Neural progenitor cell (in vitro differentiated cells): ENCODE measurements at regions not wholly inside any gene's neighbourhood (a gene's known extent, or its start where the extent isn't known, plus 50 kb on each side); places are given as distances from the start of the nearest gene placed in this dataset.

Source experiments
- DNase-seq: peaks from one replicate; pipeline ENCODE4 v3.0.0-alpha.2; 2016; ENCODE audit warnings: low spot score
- H2AFZ ChIP-seq: fragments of 200-600 bp; sonication (generic); replicated peaks from 2 replicates; pipeline ENCODE4 v1.6.1; 2016; ENCODE audit warnings: antibody characterized with exemption
- H3F3A ChIP-seq: fragments of 200-600 bp; sonication (generic); 2 replicates; pipeline ENCODE4 v1.6.1; 2016; ENCODE audit warnings: antibody characterized with exemption, low read depth
- H3K27ac ChIP-seq: fragments of 200-600 bp; sonication (generic); 2 replicates; pipeline ENCODE4 v1.5.1; 2016; ENCODE audit warnings: mild to moderate bottlenecking
- H3K27me3 ChIP-seq: fragments of 200-600 bp; sonication (generic); 2 replicates; pipeline ENCODE4 v1.6.1; 2016; ENCODE audit warnings: mild to moderate bottlenecking, moderate library complexity
- H3K36me3 ChIP-seq: fragments of 200-600 bp; sonication (generic); 2 replicates; pipeline ENCODE4 v1.5.1; 2016
- H3K4me1 ChIP-seq: fragments of 200-600 bp; sonication (generic); 2 replicates; pipeline ENCODE4 v1.6.1; 2016; ENCODE audit warnings: mixed run types
- H3K4me2 ChIP-seq: fragments of 200-600 bp; sonication (generic); 2 replicates; pipeline ENCODE4 v1.6.1; 2016
- H3K4me3 ChIP-seq: fragments of 200-600 bp; sonication (generic); 2 replicates; pipeline ENCODE4 v1.5.1; 2016
- H3K79me2 ChIP-seq: fragments of 200-600 bp; sonication (generic); 2 replicates; pipeline ENCODE4 v1.6.1; 2016; ENCODE audit warnings: low read depth
- H3K9ac ChIP-seq: fragments of 200-600 bp; sonication (generic); 2 replicates; pipeline ENCODE4 v1.6.1; 2016
- H3K9me3 ChIP-seq: fragments of 200-600 bp; sonication (generic); 2 replicates; pipeline ENCODE4 v1.5.1; 2016; ENCODE audit warnings: low read depth
- H4K20me1 ChIP-seq: fragments of 200-600 bp; sonication (generic); 2 replicates; pipeline ENCODE4 v1.6.1; 2016; ENCODE audit warnings: low read depth
- H3K27ac Mint-ChIP-seq: 3 replicates; pipeline ENCODE4 v1.8.0; 2021; ENCODE audit warnings: mixed read lengths
- H3K27me3 Mint-ChIP-seq: 2 replicates; pipeline ENCODE4 v1.8.0; 2022; ENCODE audit warnings: low read depth, mild to moderate bottlenecking, inconsistent platforms, moderate library complexity, mixed read lengths; ENCODE audit not compliant: insufficient read depth
- H3K36me3 Mint-ChIP-seq: 3 replicates; pipeline ENCODE4 v1.8.0; 2021; ENCODE audit warnings: mixed read lengths
- H3K4me1 Mint-ChIP-seq: 3 replicates; pipeline ENCODE4 v1.8.0; 2021; ENCODE audit warnings: mixed read lengths
- H3K4me3 Mint-ChIP-seq: 3 replicates; pipeline ENCODE4 v1.8.0; 2021; ENCODE audit warnings: mild to moderate bottlenecking, moderate library complexity, mixed read lengths
- H3K9me3 Mint-ChIP-seq: 3 replicates; pipeline ENCODE4 v1.8.0; 2020; ENCODE audit warnings: mixed read lengths
- EZH2 ChIP-seq: fragments of 200-600 bp; sonication (generic); IDR thresholded peaks from 2 replicates; pipeline ENCODE4 v1.6.1; 2017; ENCODE audit warnings: antibody characterized with exemption, mild to moderate bottlenecking, moderate library complexity
- EZH2phosphoT487 ChIP-seq: fragments of 200-600 bp; sonication (generic); IDR thresholded peaks from 2 replicates; pipeline ENCODE4 v1.6.1; 2017; ENCODE audit warnings: antibody characterized with exemption
- TF ChIP-seq, protein P1 (sequence below): fragments of 200-600 bp; sonication (generic); IDR thresholded peaks from 2 replicates; pipeline ENCODE4 v1.5.1; 2017; ENCODE audit warnings: antibody characterized with exemption, mild to moderate bottlenecking

DNA sequence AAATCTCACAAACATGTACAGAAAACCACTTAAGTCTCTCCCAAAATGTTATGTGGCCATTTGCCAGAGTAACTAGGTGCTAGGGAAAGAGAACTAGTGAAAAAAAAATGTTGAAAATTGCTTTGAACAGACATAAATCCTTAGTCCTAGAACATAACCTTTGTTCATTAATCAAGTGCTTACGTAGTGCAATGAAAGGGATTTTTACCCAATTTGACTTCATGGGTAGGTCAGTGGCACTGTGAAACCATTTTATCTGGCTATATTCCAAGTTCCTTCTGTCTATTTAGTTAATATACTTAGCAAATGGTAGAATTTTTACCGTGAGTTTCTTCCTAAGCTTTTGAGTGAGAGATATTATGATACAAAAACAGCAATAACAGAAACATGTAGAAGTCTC is 209.4 kb downstream of the DIPK2A start:
- no peak overlapping the region for H3K4me2 ChIP-seq
- H3K36me3 ChIP-seq: no peaks in the 10 kb centered on the region
- TF ChIP-seq EZH2 (no peak), EZH2phosphoT487 (no peak)
- TF ChIP-seq, protein P1, sequence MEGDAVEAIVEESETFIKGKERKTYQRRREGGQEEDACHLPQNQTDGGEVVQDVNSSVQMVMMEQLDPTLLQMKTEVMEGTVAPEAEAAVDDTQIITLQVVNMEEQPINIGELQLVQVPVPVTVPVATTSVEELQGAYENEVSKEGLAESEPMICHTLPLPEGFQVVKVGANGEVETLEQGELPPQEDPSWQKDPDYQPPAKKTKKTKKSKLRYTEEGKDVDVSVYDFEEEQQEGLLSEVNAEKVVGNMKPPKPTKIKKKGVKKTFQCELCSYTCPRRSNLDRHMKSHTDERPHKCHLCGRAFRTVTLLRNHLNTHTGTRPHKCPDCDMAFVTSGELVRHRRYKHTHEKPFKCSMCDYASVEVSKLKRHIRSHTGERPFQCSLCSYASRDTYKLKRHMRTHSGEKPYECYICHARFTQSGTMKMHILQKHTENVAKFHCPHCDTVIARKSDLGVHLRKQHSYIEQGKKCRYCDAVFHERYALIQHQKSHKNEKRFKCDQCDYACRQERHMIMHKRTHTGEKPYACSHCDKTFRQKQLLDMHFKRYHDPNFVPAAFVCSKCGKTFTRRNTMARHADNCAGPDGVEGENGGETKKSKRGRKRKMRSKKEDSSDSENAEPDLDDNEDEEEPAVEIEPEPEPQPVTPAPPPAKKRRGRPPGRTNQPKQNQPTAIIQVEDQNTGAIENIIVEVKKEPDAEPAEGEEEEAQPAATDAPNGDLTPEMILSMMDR: no peak
- no peaks in the 10 kb centered on the region for H3K36me3 Mint-ChIP-seq
- H3F3A ChIP-seq: no peaks in the 10 kb centered on the region
- no peaks in the 10 kb centered on the region for H3K79me2 ChIP-seq
- no peak overlapping the region for H2AFZ ChIP-seq
- peaks cover 14% of the 10 kb centered on the region for H3K9me3 Mint-ChIP-seq
- H3K9ac ChIP-seq: no peak overlapping the region
- H3K27ac ChIP-seq: no peak overlapping the region
- no peak overlapping the region for H3K4me3 ChIP-seq
- H3K27me3 Mint-ChIP-seq: no peaks in the 10 kb centered on the region
- H3K27ac Mint-ChIP-seq: no peak overlapping the region
- no peak overlapping the region for H3K4me3 Mint-ChIP-seq
- H3K4me1 Mint-ChIP-seq: no peaks in the 10 kb centered on the region
- H3K4me1 ChIP-seq: no peaks in the 10 kb centered on the region
- no peaks in the 10 kb centered on the region for H3K27me3 ChIP-seq
- H3K9me3 ChIP-seq: no peaks in the 10 kb centered on the region
- H4K20me1 ChIP-seq: no peaks in the 10 kb centered on the region
- no peak for DNase-seq

DNA sequence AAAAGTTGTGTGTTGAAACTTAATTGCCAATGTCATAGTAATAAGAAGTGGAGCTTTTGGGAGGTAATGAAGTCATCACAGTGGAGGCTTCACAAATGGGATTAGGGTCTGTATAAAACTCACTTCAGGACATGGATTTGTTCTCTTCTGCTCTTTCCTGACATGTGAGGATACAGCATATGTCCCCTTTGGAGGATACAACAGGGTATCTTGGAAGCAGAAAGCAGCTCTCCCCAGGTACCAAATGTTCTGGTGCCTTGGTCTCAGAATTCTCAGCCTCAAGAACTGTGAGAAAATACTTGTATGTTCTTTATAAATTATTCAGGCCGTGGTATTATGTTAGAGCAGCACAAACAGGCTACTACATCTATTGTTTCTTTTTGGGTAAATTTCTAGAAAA is 210.9 kb downstream of the DIPK2A start:
- no peak for DNase-seq
- Mint-ChIP-seq H3K27me3 (no peaks in the 10 kb centered on the region), H3K9me3 (peaks cover 16% of the 10 kb centered on the region), H3K4me1 (peaks cover under 1% of the 10 kb centered on the region), H3K27ac (no peak overlapping the region), H3K36me3 (no peaks in the 10 kb centered on the region), H3K4me3 (no peak overlapping the region)
- Histone ChIP-seq H3K27ac (no peak overlapping the region), H3K4me2 (no peak overlapping the region), H4K20me1 (no peaks in the 10 kb centered on the region), H3F3A (no peaks in the 10 kb centered on the region), H3K9me3 (no peaks in the 10 kb centered on the region), H2AFZ (no peak overlapping the region), H3K36me3 (no peaks in the 10 kb centered on the region), H3K4me3 (no peak overlapping the region), H3K27me3 (no peaks in the 10 kb centered on the region), H3K79me2 (no peaks in the 10 kb centered on the region), H3K9ac (no peak overlapping the region), H3K4me1 (no peaks in the 10 kb centered on the region)
- TF ChIP-seq, protein P1: no peak
- TF ChIP-seq EZH2: no peak
- TF ChIP-seq EZH2phosphoT487: no peak

DNA sequence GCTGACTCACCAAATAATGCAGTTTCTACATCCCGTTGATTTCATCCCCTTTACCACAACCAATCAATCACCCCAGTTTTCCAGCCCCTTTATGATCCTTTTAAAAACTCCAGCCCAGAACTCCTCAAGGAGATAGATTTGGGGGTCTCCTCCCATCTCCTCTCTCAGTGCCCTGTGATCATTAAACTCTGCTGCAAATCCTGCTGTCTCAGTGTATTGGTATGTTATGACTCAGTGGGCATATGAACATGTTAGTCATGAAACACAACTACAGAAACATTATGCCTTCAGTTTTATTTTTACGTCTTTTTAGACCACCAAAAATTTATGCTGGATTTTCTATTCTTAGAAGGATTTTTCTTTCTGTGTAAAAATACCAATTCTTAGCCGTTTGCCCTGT is 213.7 kb downstream of the DIPK2A start:
- peaks cover 16% of the 10 kb centered on the region for H3K9me3 Mint-ChIP-seq
- H3K4me1 Mint-ChIP-seq: peaks cover 22% of the 10 kb centered on the region
- Histone ChIP-seq H3F3A (no peaks in the 10 kb centered on the region), H3K9ac (no peak overlapping the region), H3K27me3 (no peaks in the 10 kb centered on the region), H3K79me2 (no peaks in the 10 kb centered on the region), H3K4me1 (peaks cover 13% of the 10 kb centered on the region), H2AFZ (no peak overlapping the region), H3K4me2 (no peak overlapping the region), H3K36me3 (no peaks in the 10 kb centered on the region), H3K4me3 (no peak overlapping the region), H4K20me1 (no peaks in the 10 kb centered on the region), H3K27ac (no peak overlapping the region), H3K9me3 (no peaks in the 10 kb centered on the region)
- no peak for DNase-seq
- no peaks in the 10 kb centered on the region for H3K27me3 Mint-ChIP-seq
- TF ChIP-seq EZH2: no peak
- no peak for TF ChIP-seq EZH2phosphoT487
- TF ChIP-seq, protein P1: no peak
- H3K4me3 Mint-ChIP-seq: no peak overlapping the region
- H3K27ac Mint-ChIP-seq: no peak overlapping the region
- no peaks in the 10 kb centered on the region for H3K36me3 Mint-ChIP-seq
